MM.1S (cell line): ENCODE measurements at regions not wholly inside any gene's neighbourhood (a gene's known extent, or its start where the extent isn't known, plus 50 kb on each side); places are given as distances from the start of the nearest gene placed in this dataset.

Experiments used
- CTCF ChIP-seq: fragments of 300-600 bp; sonication (generic); IDR thresholded peaks from 2 replicates; pipeline ENCODE4 v1.5.1; 2016; ENCODE audit warnings: antibody characterized with exemption, low read length, mixed read lengths
- EZH2 ChIP-seq: fragments of 300-600 bp; sonication (generic); optimal IDR thresholded peaks from 2 replicates; pipeline ENCODE3; 2017; ENCODE audit warnings: low read depth, mild to moderate bottlenecking, antibody characterized with exemption, low read length, mixed read lengths
- EZH2phosphoT487 ChIP-seq: fragments of 300-600 bp; sonication (generic); IDR thresholded peaks from 2 replicates; pipeline ENCODE4 v1.6.1; 2018; ENCODE audit warnings: antibody characterized with exemption, low read length

DNA sequence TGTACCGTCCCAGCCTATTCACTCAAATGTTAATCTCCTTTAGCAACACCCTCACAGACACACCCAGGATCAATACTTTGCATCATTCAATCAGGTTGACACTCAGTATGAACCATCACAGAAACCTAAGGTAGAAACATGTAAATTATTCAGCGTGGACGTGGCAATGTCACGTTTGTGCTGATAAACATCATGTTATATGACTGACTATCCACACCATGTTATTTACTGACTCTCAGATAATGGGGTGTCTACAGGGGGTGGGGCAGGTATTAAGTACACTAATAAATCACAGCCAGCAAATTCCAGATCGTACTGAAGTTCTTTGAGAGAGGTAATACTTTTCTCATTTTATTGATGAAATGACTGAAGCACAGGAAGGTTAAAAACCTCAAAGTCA is 280.0 kb downstream of the C12orf75 start:
- TF ChIP-seq CTCF, result no peak
- no peak for TF ChIP-seq EZH2
- TF ChIP-seq EZH2phosphoT487, result no peak
